ENCODE measurements at regions not wholly inside any gene's neighbourhood (a gene's known extent, or its start where the extent isn't known, plus 50 kb on each side); places are given as distances from the start of the nearest gene placed in this dataset.

GRCh38 chr7:116386674-116387073, 112.9 kb upstream of the CAV2 start:
- no peak overlapping the region for H3K4me3 ChIP-seq (ENCODE audit: low read depth, low read length)
- H3K9me3 ChIP-seq (ENCODE audit: control insufficient read depth, insufficient read depth, low read depth, low read length): no peaks in the 10 kb centered on the region
- no peaks in the 10 kb centered on the region for H3K4me1 ChIP-seq (ENCODE audit: control insufficient read depth, insufficient read depth, low read length)
- ChIA-PET CTCF (no interaction called here), POLR2A (no interaction called here)
- no peak overlapping the region for H3K27ac ChIP-seq (ENCODE audit: extremely low read depth, low read depth, low read length)
- TF ChIP-seq PRDM1 (tag by site-specific recombination; IDR thresholded peaks at IDR 0.05) (no peak), KLF9 (tag by site-specific recombination; IDR thresholded peaks at IDR 0.05; ENCODE audit: low read depth) (no peak), ZBTB49 (tag by site-specific recombination; IDR thresholded peaks at IDR 0.05; ENCODE audit: low read depth) (no peak), ZBTB11 (tag by site-specific recombination; conservative IDR thresholded peaks at IDR 0.05; ENCODE audit: low read depth) (no peak), ZNF555 (tag by site-specific recombination; conservative IDR thresholded peaks at IDR 0.05) (no peak), IKZF3 (tag by site-specific recombination; IDR thresholded peaks at IDR 0.05) (no peak), ZNF624 (tag by site-specific recombination; IDR thresholded peaks at IDR 0.05) (no peak), ZBTB6 (tag by site-specific recombination; IDR thresholded peaks at IDR 0.05) (no peak), ZBTB8A (tag by site-specific recombination; IDR thresholded peaks at IDR 0.05) (no peak)
- TF ChIP-seq, protein P1, sequence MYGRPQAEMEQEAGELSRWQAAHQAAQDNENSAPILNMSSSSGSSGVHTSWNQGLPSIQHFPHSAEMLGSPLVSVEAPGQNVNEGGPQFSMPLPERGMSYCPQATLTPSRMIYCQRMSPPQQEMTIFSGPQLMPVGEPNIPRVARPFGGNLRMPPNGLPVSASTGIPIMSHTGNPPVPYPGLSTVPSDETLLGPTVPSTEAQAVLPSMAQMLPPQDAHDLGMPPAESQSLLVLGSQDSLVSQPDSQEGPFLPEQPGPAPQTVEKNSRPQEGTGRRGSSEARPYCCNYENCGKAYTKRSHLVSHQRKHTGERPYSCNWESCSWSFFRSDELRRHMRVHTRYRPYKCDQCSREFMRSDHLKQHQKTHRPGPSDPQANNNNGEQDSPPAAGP (tag by site-specific recombination; IDR thresholded peaks at IDR 0.05): no peak
- TF ChIP-seq, protein P2, sequence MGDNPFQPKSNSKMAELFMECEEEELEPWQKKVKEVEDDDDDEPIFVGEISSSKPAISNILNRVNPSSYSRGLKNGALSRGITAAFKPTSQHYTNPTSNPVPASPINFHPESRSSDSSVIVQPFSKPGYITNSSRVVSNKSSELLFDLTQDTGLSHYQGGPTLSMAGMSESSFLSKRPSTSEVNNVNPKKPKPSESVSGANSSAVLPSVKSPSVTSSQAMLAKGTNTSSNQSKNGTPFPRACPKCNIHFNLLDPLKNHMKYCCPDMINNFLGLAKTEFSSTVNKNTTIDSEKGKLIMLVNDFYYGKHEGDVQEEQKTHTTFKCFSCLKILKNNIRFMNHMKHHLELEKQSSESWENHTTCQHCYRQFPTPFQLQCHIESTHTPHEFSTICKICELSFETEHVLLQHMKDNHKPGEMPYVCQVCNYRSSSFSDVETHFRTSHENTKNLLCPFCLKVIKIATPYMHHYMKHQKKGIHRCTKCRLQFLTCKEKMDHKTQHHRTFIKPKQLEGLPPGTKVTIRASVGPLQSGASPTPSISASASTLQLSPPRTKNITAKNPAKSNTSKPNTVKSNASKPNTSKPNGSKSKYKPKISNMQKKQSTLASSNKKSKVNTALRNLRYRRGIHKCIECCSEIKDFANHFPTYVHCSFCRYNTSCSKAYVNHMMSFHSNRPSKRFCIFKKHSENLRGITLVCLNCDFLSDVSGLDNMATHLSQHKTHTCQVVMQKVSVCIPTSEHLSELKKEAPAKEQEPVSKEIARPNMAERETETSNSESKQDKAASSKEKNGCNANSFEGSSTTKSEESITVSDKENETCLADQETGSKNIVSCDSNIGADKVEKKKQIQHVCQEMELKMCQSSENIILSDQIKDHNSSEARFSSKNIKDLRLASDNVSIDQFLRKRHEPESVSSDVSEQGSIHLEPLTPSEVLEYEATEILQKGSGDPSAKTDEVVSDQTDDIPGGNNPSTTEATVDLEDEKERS (tag by site-specific recombination; IDR thresholded peaks at IDR 0.05): no peak
- TF ChIP-seq, protein P3, sequence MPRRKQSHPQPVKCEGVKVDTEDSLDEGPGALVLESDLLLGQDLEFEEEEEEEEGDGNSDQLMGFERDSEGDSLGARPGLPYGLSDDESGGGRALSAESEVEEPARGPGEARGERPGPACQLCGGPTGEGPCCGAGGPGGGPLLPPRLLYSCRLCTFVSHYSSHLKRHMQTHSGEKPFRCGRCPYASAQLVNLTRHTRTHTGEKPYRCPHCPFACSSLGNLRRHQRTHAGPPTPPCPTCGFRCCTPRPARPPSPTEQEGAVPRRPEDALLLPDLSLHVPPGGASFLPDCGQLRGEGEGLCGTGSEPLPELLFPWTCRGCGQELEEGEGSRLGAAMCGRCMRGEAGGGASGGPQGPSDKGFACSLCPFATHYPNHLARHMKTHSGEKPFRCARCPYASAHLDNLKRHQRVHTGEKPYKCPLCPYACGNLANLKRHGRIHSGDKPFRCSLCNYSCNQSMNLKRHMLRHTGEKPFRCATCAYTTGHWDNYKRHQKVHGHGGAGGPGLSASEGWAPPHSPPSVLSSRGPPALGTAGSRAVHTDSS (tag by site-specific recombination; IDR thresholded peaks at IDR 0.05): no peak
- no peaks in the 10 kb centered on the region for H3K36me3 ChIP-seq (ENCODE audit: control insufficient read depth in 2 of 2, insufficient read depth in 1 of 2, low read length in 2 of 2)
